IMR-90 (cell line): ENCODE measurements at regions not wholly inside any gene's neighbourhood (a gene's known extent, or its start where the extent isn't known, plus 50 kb on each side); places are given as distances from the start of the nearest gene placed in this dataset.

ENCODE experiments used
- ATAC-seq: fragments of 200-7000 bp; cut with Tn5 transposase; 2 replicates; pipeline ENCODE4 v1.9.1; 2020; ENCODE audit warnings: low read depth, mild to moderate bottlenecking, moderate library complexity
- BruUV-seq: library from RNA; stranded (reverse); fragments of 400-500 nt; replicated peaks from 2 replicates; lab custom pipeline; 2021; lab: Mats Ljungman, UMichigan
- CTCF ChIA-PET: fragments of 300-600 bp; formaldehyde crosslinking; extraction: SDS; loops from one replicate; lab custom pipeline; 2021; ENCODE audit warnings: antibody characterized with exemption; lab: Yijun Ruan, JAX
- POLR2A ChIA-PET: fragments of 300-600 bp; sonication (Branson Sonifier 250); formaldehyde crosslinking; loops from one replicate; lab custom pipeline; 2022; ENCODE audit warnings: antibody characterized with exemption; ENCODE audit not compliant: unreplicated experiment; lab: Charles Lee
- DNase-seq: peaks from one replicate; pipeline ENCODE4 v3.0.0; 2013
- H2AFZ ChIP-seq: replicated peaks from 2 replicates; pipeline ENCODE3; 2013; ENCODE audit warnings: low read length, mild to moderate bottlenecking; ENCODE audit not compliant: poor library complexity
- H2AK5ac ChIP-seq: 2 replicates; pipeline ENCODE4 v1.6.1; 2013; ENCODE audit warnings: low read depth, low read length, inconsistent platforms
- H2AK9ac ChIP-seq: replicated peaks from 2 replicates; pipeline ENCODE3; 2013; ENCODE audit warnings: mild to moderate bottlenecking, low read depth, low read length, moderate library complexity; ENCODE audit not compliant: poor library complexity
- H2BK120ac ChIP-seq: 2 replicates; pipeline ENCODE4 v1.6.1; 2013; ENCODE audit warnings: low read depth, low read length, inconsistent platforms
- H2BK15ac ChIP-seq: 3 replicates; pipeline ENCODE4 v1.6.1; 2013; ENCODE audit warnings: low read depth, low read length, inconsistent platforms
- H2BK20ac ChIP-seq: 2 replicates; pipeline ENCODE4 v1.6.1; 2013; ENCODE audit warnings: low read depth, mild to moderate bottlenecking, inconsistent platforms, low read length, moderate library complexity
- H2BK5ac ChIP-seq: 2 replicates; pipeline ENCODE4 v1.6.1; 2013; ENCODE audit warnings: mild to moderate bottlenecking, low read depth, low read length, inconsistent platforms; ENCODE audit not compliant: poor library complexity, severe bottlenecking
- H3K14ac ChIP-seq: replicated peaks from 2 replicates; pipeline ENCODE4 v1.6.1; 2013; ENCODE audit warnings: low read depth, low read length, inconsistent platforms
- H3K18ac ChIP-seq: 2 replicates; pipeline ENCODE4 v1.6.1; 2013; ENCODE audit warnings: low read depth, low read length, control low read depth
- H3K23ac ChIP-seq: 2 replicates; pipeline ENCODE4 v1.6.1; 2013; ENCODE audit warnings: low read depth, low read length, inconsistent platforms
- H3K27ac ChIP-seq: 2 replicates; pipeline ENCODE4 v1.5.1; 2013; ENCODE audit warnings: mild to moderate bottlenecking, control low read depth, low read length; ENCODE audit not compliant: insufficient read depth
- H3K27me3 ChIP-seq: 2 replicates; pipeline ENCODE4 v1.6.1; 2013; ENCODE audit warnings: low read length; ENCODE audit not compliant: control insufficient read depth, insufficient read depth
- H3K36me3 ChIP-seq: 2 replicates; pipeline ENCODE4 v1.6.1; 2013; ENCODE audit warnings: low read length, mixed read lengths; ENCODE audit not compliant: control insufficient read depth, insufficient read depth
- H3K4ac ChIP-seq: 2 replicates; pipeline ENCODE4 v1.6.1; 2013; ENCODE audit warnings: low read depth, low read length, inconsistent platforms
- H3K4me1 ChIP-seq: 2 replicates; pipeline ENCODE4 v1.6.1; 2013; ENCODE audit warnings: low read length, mixed read lengths; ENCODE audit not compliant: control insufficient read depth, insufficient read depth
- H3K4me2 ChIP-seq: 2 replicates; pipeline ENCODE4 v1.6.1; 2013; ENCODE audit warnings: low read depth, mild to moderate bottlenecking, control low read depth, low read length, moderate library complexity
- H3K4me3 ChIP-seq: 2 replicates; pipeline ENCODE4 v1.5.1; 2013; ENCODE audit warnings: low read depth, mild to moderate bottlenecking, control low read depth, low read length, moderate library complexity; ENCODE audit not compliant: insufficient read depth
- H3K56ac ChIP-seq: 2 replicates; pipeline ENCODE4 v1.6.1; 2013; ENCODE audit warnings: low read length, inconsistent platforms; ENCODE audit not compliant: insufficient read depth; ENCODE audit errors: extremely low read depth
- H3K79me1 ChIP-seq, 2 experiments: 2 replicates each; pipeline ENCODE4 v1.6.1; 2013; ENCODE audit warnings: low read length in 2 of 2, inconsistent platforms in 1 of 2, low read depth in 1 of 2
- H3K9ac ChIP-seq: 2 replicates; pipeline ENCODE4 v1.6.1; 2013; ENCODE audit warnings: low read depth, low read length, control low read depth
- H3K9me1 ChIP-seq: 2 replicates; pipeline ENCODE4 v1.6.1; 2013; ENCODE audit warnings: low read length, inconsistent platforms; ENCODE audit not compliant: insufficient read depth
- H3K9me3 ChIP-seq: 2 replicates; pipeline ENCODE4 v1.6.1; 2013; ENCODE audit warnings: low read length; ENCODE audit not compliant: control insufficient read depth, insufficient read depth
- H4K20me1 ChIP-seq: 2 replicates; pipeline ENCODE4 v1.6.1; 2013; ENCODE audit warnings: low read length, inconsistent platforms; ENCODE audit not compliant: insufficient read depth
- H4K5ac ChIP-seq: 2 replicates; pipeline ENCODE4 v1.6.1; 2013; ENCODE audit warnings: mild to moderate bottlenecking, low read depth, low read length, control low read depth
- H4K8ac ChIP-seq, 2 experiments: 2 replicates each; pipeline ENCODE4 v1.6.1; 2013; ENCODE audit warnings: low read depth in 2 of 2, low read length in 2 of 2, control low read depth in 1 of 2, inconsistent platforms in 1 of 2
- H4K91ac ChIP-seq: 2 replicates; pipeline ENCODE4 v1.6.1; 2013; ENCODE audit warnings: low read depth, low read length, inconsistent platforms; ENCODE audit not compliant: insufficient read depth
- NFE2L2 ChIP-seq: fragments of 150-350 bp; IDR thresholded peaks from 2 replicates; pipeline ENCODE4 v1.6.1; 2016; ENCODE audit warnings: low read depth, mild to moderate bottlenecking, low read length
- WGBS, 2 experiments: methylation state at CpG; one replicate each; pipeline versions ENCODE4 v1.1.5 to v1.1.7; 2013; ENCODE audit warnings: missing lambda C conversion rate in 2 of 2; ENCODE audit not compliant: insufficient read length in 1 of 2; ENCODE audit errors: extremely low coverage in 2 of 2; 5-methylcytosine and 5-hydroxymethylcytosine counted together
- dilution Hi-C: fragments of 300-500 bp; cut with HindIII; formaldehyde crosslinking; loops from one replicate; pipeline ENCODE4 v1.14.3; 2018; ENCODE audit warnings: low sequenced_read_pairs; ENCODE audit not compliant: unreplicated experiment
- in situ Hi-C: fragments of 300-500 bp; cut with MboI; formaldehyde crosslinking; loops from 3 replicates; pipeline ENCODE4 v1.14.3; 2019; ENCODE audit warnings: low sequenced_read_pairs, inconsistent platforms, mixed read lengths
- intact Hi-C: fragments of 100-400 bp; cut with micrococcal nuclease; formaldehyde crosslinking; loops from 2 replicates; pipeline ENCODE4 v1.10.0; 2022

GRCh38 chr2:104786204-104786603 lies 67.7 kb upstream of the POU3F3 start:
- Histone ChIP-seq H3K9ac (no peak overlapping the region), H3K27me3 (no peaks in the 10 kb centered on the region), H3K4ac (no peak overlapping the region), H2BK120ac (no peak overlapping the region), H4K20me1 (no peaks in the 10 kb centered on the region), H3K4me3 (no peak overlapping the region), H2BK15ac (no peak overlapping the region), H3K18ac (no peak overlapping the region), H2BK5ac (no peak overlapping the region), H2AFZ (no peak overlapping the region), H2BK20ac (no peak overlapping the region), H3K36me3 (no peaks in the 10 kb centered on the region), H4K91ac (no peak overlapping the region), H3K79me1 (no peaks in the 10 kb centered on the region), H3K9me1 (no peaks in the 10 kb centered on the region), H2AK9ac (no peak overlapping the region), H4K8ac (no peak overlapping the region), H3K23ac (no peak overlapping the region), H3K56ac (no peak overlapping the region), H3K4me1 (no peaks in the 10 kb centered on the region), H3K14ac (no peak overlapping the region), H4K5ac (no peak overlapping the region), H3K9me3 (peaks cover 17% of the 10 kb centered on the region), H3K4me2 (no peak overlapping the region), H3K27ac (no peak overlapping the region), H2AK5ac (no peak overlapping the region)
- ChIA-PET CTCF (no interaction called here), POLR2A (no interaction called here)
- no CpG with 5 or more reads among the region's 8 CpGs for WGBS, 2 experiments
- intact Hi-C loops = no loop called here
- no TSS peak for BruUV-seq
- dilution Hi-C loops = no loop called here
- DNase-seq = no peak
- in situ Hi-C loops = no loop called here
- ATAC-seq = no peak
- no peak for TF ChIP-seq NFE2L2
